Endometrium (tissue), 2 donors: ENCODE measurements at regions not wholly inside any gene's neighbourhood (a gene's known extent, or its start where the extent isn't known, plus 50 kb on each side); places are given as distances from the start of the nearest gene placed in this dataset.

Experiments used
- FAIRE-seq: peaks from 2 replicates; lab custom pipeline; 2012; peaks lifted over from hg19 to GRCh38; lab: Jason Lieb, UNC
- donor health status: control.
- donor health status: control.

GRCh38 chr2:45068571-45069140 is 59.4 kb upstream of the SIX2 start:
- no peak for FAIRE-seq

GRCh38 chr2:45067859-45068570 is 58.8 kb upstream of the SIX2 start:
- no peak for FAIRE-seq
